CD4-positive, alpha-beta T cell (primary cell): ENCODE measurements at regions not wholly inside any gene's neighbourhood (a gene's known extent, or its start where the extent isn't known, plus 50 kb on each side); places are given as distances from the start of the nearest gene placed in this dataset.
A peak's percentile ranks its signal among the peaks of the same experiment; 100 is the strongest.

Experiments used
- ATAC-seq: fragments of 200-7000 bp; cut with Tn5 transposase; one replicate; pipeline ENCODE4 v1.10.0; 2022; ENCODE audit warnings: mild to moderate bottlenecking; ENCODE audit not compliant: poor library complexity
- CTCF ChIA-PET: fragments of 350-600 bp; sonication (Branson Sonifier 250); formaldehyde crosslinking; loops from one replicate; lab custom pipeline; 2021; ENCODE audit warnings: antibody characterized with exemption, inconsistent platforms; lab: Charles Lee
- POLR2A ChIA-PET: fragments of 350-600 bp; sonication (Branson Sonifier 250); formaldehyde crosslinking; loops from one replicate; lab custom pipeline; 2021; ENCODE audit warnings: antibody characterized with exemption, inconsistent platforms; lab: Charles Lee
- DNase-seq, 14 experiments: peaks; one replicate each; pipeline ENCODE4 v3.0.0-alpha.2; 2013 to 2020; ENCODE audit warnings: mixed read lengths in 2 of 14
- H3K27ac ChIP-seq, 2 donors: one replicate each; pipeline versions ENCODE4 v1.5.1 to v1.7.0; 2013; ENCODE audit warnings: low read length in 2 of 2, low read depth in 1 of 2, mild to moderate bottlenecking in 1 of 2
- H3K27me3 ChIP-seq, 2 experiments: 1 replicate in 1 of 2; 2 replicates in 1 of 2; pipeline versions ENCODE4 v1.6.1 to v1.7.0; 2013; ENCODE audit warnings: low read length in 2 of 2, control low read depth in 1 of 2, mild to moderate bottlenecking in 1 of 2, moderate library complexity in 1 of 2; ENCODE audit not compliant: insufficient read depth in 2 of 2, control insufficient read depth in 1 of 2
- H3K36me3 ChIP-seq: one replicate; pipeline ENCODE4 v1.6.1; 2013; ENCODE audit warnings: low read length, control low read depth; ENCODE audit not compliant: insufficient read depth
- H3K4me1 ChIP-seq: one replicate; pipeline ENCODE4 v1.6.1; 2013; ENCODE audit warnings: low read length, control low read depth; ENCODE audit not compliant: insufficient read depth
- H3K4me3 ChIP-seq: one replicate; pipeline ENCODE4 v1.5.1; 2013; ENCODE audit warnings: mild to moderate bottlenecking, low read length, moderate library complexity
- H3K9me3 ChIP-seq, 2 experiments: 1 replicate in 1 of 2; 2 replicates in 1 of 2; pipeline versions ENCODE4 v1.6.1 to v1.7.0; 2013; ENCODE audit warnings: low read length in 2 of 2, mild to moderate bottlenecking in 2 of 2, control low read depth in 1 of 2, moderate library complexity in 1 of 2; ENCODE audit not compliant: control insufficient read depth in 1 of 2, insufficient read depth in 1 of 2
- H3K27ac Mint-ChIP-seq: one replicate; pipeline ENCODE4 v1.8.0; 2020; ENCODE audit warnings: mixed read lengths
- H3K27me3 Mint-ChIP-seq: one replicate; pipeline ENCODE4 v1.8.0; 2021; ENCODE audit warnings: mixed read lengths
- H3K36me3 Mint-ChIP-seq: one replicate; pipeline ENCODE4 v1.8.0; 2021; ENCODE audit warnings: low read depth, mixed read lengths
- H3K4me1 Mint-ChIP-seq: one replicate; pipeline ENCODE4 v1.8.0; 2021; ENCODE audit warnings: low read depth, mixed read lengths
- H3K4me3 Mint-ChIP-seq: one replicate; pipeline ENCODE4 v1.8.0; 2020; ENCODE audit warnings: mild to moderate bottlenecking, mixed read lengths
- H3K9me3 Mint-ChIP-seq: one replicate; pipeline ENCODE4 v1.8.0; 2020; ENCODE audit warnings: mixed read lengths
- CTCF ChIP-seq: fragments of 200-600 bp; IDR thresholded peaks from one replicate; pipeline ENCODE4 v1.8.0; 2022; ENCODE audit warnings: antibody characterized with exemption, mild to moderate bottlenecking
- intact Hi-C, 2 experiments: fragments of 100-400 bp; cut with DNase I in 1 of 2; cut with micrococcal nuclease in 1 of 2; formaldehyde crosslinking; loops; one replicate each; pipeline versions ENCODE4 v1.15.1 to v1.9.0; 2023 to 2025; cut with DNase I, micrococcal nuclease

- peak overlapping the region in 1 of 2 donors; percentile 10 for H3K27ac ChIP-seq
- no peaks in the 10 kb centered on the region for H3K36me3 Mint-ChIP-seq
- H3K9me3 Mint-ChIP-seq = peaks cover 11% of the 10 kb centered on the region
- peak in 4 of 14 experiments; percentile 9 to 40 (median 33) for DNase-seq
- H3K4me3 Mint-ChIP-seq = peak overlapping the region; percentile 26
- TF ChIP-seq CTCF = no peak
- no peaks in the 10 kb centered on the region for H3K27me3 Mint-ChIP-seq
- H3K4me1 Mint-ChIP-seq = peaks cover 24% of the 10 kb centered on the region
- no peaks in the 10 kb centered on the region for H3K9me3 ChIP-seq
- no peaks in the 10 kb centered on the region for H3K36me3 ChIP-seq
- peaks cover 7% of the 10 kb centered on the region for H3K4me1 ChIP-seq
- ChIA-PET POLR2A (interaction anchor here (0.7 to 1.6 kb wide), 4 partner anchors 9 to 83 kb away, joined by 3 to 5 read pairs (median 4); no protein-coding TSS in a partner anchor), CTCF (no interaction called here)
- no peak overlapping the region for H3K4me3 ChIP-seq
- peak; percentile 79 for ATAC-seq
- H3K27ac Mint-ChIP-seq = peak overlapping the region; percentile 80
- H3K27me3 ChIP-seq = no peaks in the 10 kb centered on the region
- intact Hi-C loops = no loop called here
Measured at GRCh38 chr2:12192762-12193161, 446.3 kb downstream of the LPIN1 start.

- peaks cover 24% of the 10 kb centered on the region for H3K4me1 Mint-ChIP-seq
- no peaks in the 10 kb centered on the region for H3K36me3 Mint-ChIP-seq
- H3K9me3 Mint-ChIP-seq = peaks cover 15% of the 10 kb centered on the region
- H3K27ac ChIP-seq = no peak overlapping the region
- no peak for DNase-seq
- H3K36me3 ChIP-seq = no peaks in the 10 kb centered on the region
- no peak overlapping the region for H3K4me3 ChIP-seq
- peaks cover 7% of the 10 kb centered on the region for H3K4me1 ChIP-seq
- no peaks in the 10 kb centered on the region for H3K27me3 ChIP-seq
- no peak for ATAC-seq
- ChIA-PET CTCF (no interaction called here), POLR2A (interaction anchor here (0.7 kb wide), 1 partner anchor 50 kb away, joined by 3 read pairs; no protein-coding TSS in a partner anchor)
- no peak overlapping the region for H3K4me3 Mint-ChIP-seq
- H3K9me3 ChIP-seq = no peaks in the 10 kb centered on the region
- intact Hi-C loops = no loop called here
- H3K27me3 Mint-ChIP-seq = no peaks in the 10 kb centered on the region
- TF ChIP-seq CTCF = no peak
- no peak overlapping the region for H3K27ac Mint-ChIP-seq
Measured at GRCh38 chr2:12194968-12195367, 448.5 kb downstream of the LPIN1 start.

- peaks cover 15% of the 10 kb centered on the region for H3K9me3 Mint-ChIP-seq
- no peak overlapping the region for H3K4me3 Mint-ChIP-seq
- TF ChIP-seq CTCF = no peak
- Histone ChIP-seq H3K27me3 (no peaks in the 10 kb centered on the region), H3K27ac (no peak overlapping the region), H3K9me3 (no peaks in the 10 kb centered on the region), H3K4me1 (peaks cover 7% of the 10 kb centered on the region), H3K36me3 (no peaks in the 10 kb centered on the region), H3K4me3 (no peak overlapping the region)
- intact Hi-C loops = no loop called here
- H3K27ac Mint-ChIP-seq = no peak overlapping the region
- ChIA-PET CTCF (interaction anchor here (0.6 kb wide), 1 partner anchor 18 kb away, joined by 3 read pairs; no protein-coding TSS in a partner anchor), POLR2A (interaction anchor here (0.7 kb wide), 1 partner anchor 56 kb away, joined by 3 read pairs; no protein-coding TSS in a partner anchor)
- DNase-seq (no peak), ATAC-seq (no peak)
- H3K4me1 Mint-ChIP-seq = peaks cover 24% of the 10 kb centered on the region
- H3K36me3 Mint-ChIP-seq = no peaks in the 10 kb centered on the region
- H3K27me3 Mint-ChIP-seq = no peaks in the 10 kb centered on the region
Measured at GRCh38 chr2:12196495-12196894, 450.1 kb downstream of the LPIN1 start.
